ENCODE measurements at regions not wholly inside any gene's neighbourhood (a gene's known extent, or its start where the extent isn't known, plus 50 kb on each side); places are given as distances from the start of the nearest gene placed in this dataset.

GRCh38 chr12:89108265-89108664 is 244.0 kb downstream of the DUSP6 start:
- no peaks in the 10 kb centered on the region for H3K27me3 ChIP-seq (ENCODE audit: insufficient read depth, low read length)
- no peaks in the 10 kb centered on the region for H3K4me1 ChIP-seq (ENCODE audit: insufficient read depth, low read length)
- H3K4me3 ChIP-seq (ENCODE audit: low read length) = no peak overlapping the region
- no peaks in the 10 kb centered on the region for H3K9me3 ChIP-seq (ENCODE audit: low read depth, low read length)

GRCh38 chr12:89106950-89107349 is 245.4 kb downstream of the DUSP6 start:
- Histone ChIP-seq H3K27me3 (ENCODE audit: insufficient read depth, low read length) (no peaks in the 10 kb centered on the region), H3K9me3 (ENCODE audit: low read depth, low read length) (no peaks in the 10 kb centered on the region), H3K4me3 (ENCODE audit: low read length) (no peak overlapping the region), H3K4me1 (ENCODE audit: insufficient read depth, low read length) (no peaks in the 10 kb centered on the region)

- H3K4me3 ChIP-seq (ENCODE audit: low read length) = no peak overlapping the region
- H3K27me3 ChIP-seq (ENCODE audit: insufficient read depth, low read length) = no peaks in the 10 kb centered on the region
- no peaks in the 10 kb centered on the region for H3K4me1 ChIP-seq (ENCODE audit: insufficient read depth, low read length)
- no peaks in the 10 kb centered on the region for H3K9me3 ChIP-seq (ENCODE audit: low read depth, low read length)
Observed at GRCh38 chr12:89105243-89105642, 247.1 kb downstream of the DUSP6 start.

GRCh38 chr12:89103831-89104230 is 248.5 kb downstream of the DUSP6 start:
- no peaks in the 10 kb centered on the region for H3K27me3 ChIP-seq (ENCODE audit: insufficient read depth, low read length)
- no peaks in the 10 kb centered on the region for H3K4me1 ChIP-seq (ENCODE audit: insufficient read depth, low read length)
- H3K9me3 ChIP-seq (ENCODE audit: low read depth, low read length) = no peaks in the 10 kb centered on the region
- no peak overlapping the region for H3K4me3 ChIP-seq (ENCODE audit: low read length)

- no peaks in the 10 kb centered on the region for H3K4me1 ChIP-seq (ENCODE audit: insufficient read depth, low read length)
- H3K27me3 ChIP-seq (ENCODE audit: insufficient read depth, low read length) = no peaks in the 10 kb centered on the region
- no peak overlapping the region for H3K4me3 ChIP-seq (ENCODE audit: low read length)
- H3K9me3 ChIP-seq (ENCODE audit: low read depth, low read length) = no peaks in the 10 kb centered on the region
Observed at GRCh38 chr12:89101440-89101839, 250.9 kb downstream of the DUSP6 start.

GRCh38 chr12:89098441-89099112 is 253.7 kb downstream of the DUSP6 start:
- no peak overlapping the region for H3K4me3 ChIP-seq (ENCODE audit: low read length)
- no peaks in the 10 kb centered on the region for H3K4me1 ChIP-seq (ENCODE audit: insufficient read depth, low read length)
- no peaks in the 10 kb centered on the region for H3K27me3 ChIP-seq (ENCODE audit: insufficient read depth, low read length)
- no peaks in the 10 kb centered on the region for H3K9me3 ChIP-seq (ENCODE audit: low read depth, low read length)

- H3K4me3 ChIP-seq (ENCODE audit: low read length) = no peak overlapping the region
- H3K4me1 ChIP-seq (ENCODE audit: insufficient read depth, low read length) = no peaks in the 10 kb centered on the region
- no peaks in the 10 kb centered on the region for H3K27me3 ChIP-seq (ENCODE audit: insufficient read depth, low read length)
- no peaks in the 10 kb centered on the region for H3K9me3 ChIP-seq (ENCODE audit: low read depth, low read length)
Observed at GRCh38 chr12:89092297-89092696, 260.0 kb downstream of the DUSP6 start.

GRCh38 chr12:89091293-89091841 is 260.9 kb downstream of the DUSP6 start:
- Histone ChIP-seq H3K4me3 (ENCODE audit: low read length) (no peak overlapping the region), H3K9me3 (ENCODE audit: low read depth, low read length) (no peaks in the 10 kb centered on the region), H3K4me1 (ENCODE audit: insufficient read depth, low read length) (no peaks in the 10 kb centered on the region), H3K27me3 (ENCODE audit: insufficient read depth, low read length) (no peaks in the 10 kb centered on the region)

- no peaks in the 10 kb centered on the region for H3K4me1 ChIP-seq (ENCODE audit: insufficient read depth, low read length)
- no peak overlapping the region for H3K4me3 ChIP-seq (ENCODE audit: low read length)
- H3K27me3 ChIP-seq (ENCODE audit: insufficient read depth, low read length) = no peaks in the 10 kb centered on the region
Observed at GRCh38 chr12:89089264-89089663, 263.0 kb downstream of the DUSP6 start.

GRCh38 chr12:89087876-89088275 is 264.4 kb downstream of the DUSP6 start:
- Histone ChIP-seq H3K27me3 (ENCODE audit: insufficient read depth, low read length) (no peaks in the 10 kb centered on the region), H3K4me3 (ENCODE audit: low read length) (no peak overlapping the region), H3K9me3 (ENCODE audit: low read depth, low read length) (no peaks in the 10 kb centered on the region), H3K4me1 (ENCODE audit: insufficient read depth, low read length) (no peaks in the 10 kb centered on the region)

More at GRCh38 chr12:89089264-89089663, 263.0 kb downstream of the DUSP6 start:
- no peaks in the 10 kb centered on the region for H3K9me3 ChIP-seq (ENCODE audit: low read depth, low read length)

- Histone ChIP-seq H3K4me3 (ENCODE audit: low read length) (no peak overlapping the region), H3K4me1 (ENCODE audit: insufficient read depth, low read length) (no peaks in the 10 kb centered on the region), H3K9me3 (ENCODE audit: low read depth, low read length) (no peaks in the 10 kb centered on the region), H3K27me3 (ENCODE audit: insufficient read depth, low read length) (no peaks in the 10 kb centered on the region)
Observed at GRCh38 chr12:89087149-89087825, 265.0 kb downstream of the DUSP6 start.

GRCh38 chr12:89085421-89085820 is 266.9 kb downstream of the DUSP6 start:
- Histone ChIP-seq H3K4me1 (ENCODE audit: insufficient read depth, low read length) (peaks cover 4% of the 10 kb centered on the region), H3K9me3 (ENCODE audit: low read depth, low read length) (no peaks in the 10 kb centered on the region), H3K4me3 (ENCODE audit: low read length) (no peak overlapping the region), H3K27me3 (ENCODE audit: insufficient read depth, low read length) (no peaks in the 10 kb centered on the region)

- peaks cover 4% of the 10 kb centered on the region for H3K4me1 ChIP-seq (ENCODE audit: insufficient read depth, low read length)
- H3K9me3 ChIP-seq (ENCODE audit: low read depth, low read length) = no peaks in the 10 kb centered on the region
- H3K4me3 ChIP-seq (ENCODE audit: low read length) = no peak overlapping the region
- H3K27me3 ChIP-seq (ENCODE audit: insufficient read depth, low read length) = no peaks in the 10 kb centered on the region
Observed at GRCh38 chr12:89084751-89085150, 267.6 kb downstream of the DUSP6 start.

GRCh38 chr12:89083491-89083890 is 268.8 kb downstream of the DUSP6 start:
- Histone ChIP-seq H3K4me3 (ENCODE audit: low read length) (no peak overlapping the region), H3K4me1 (ENCODE audit: insufficient read depth, low read length) (peaks cover 4% of the 10 kb centered on the region), H3K9me3 (ENCODE audit: low read depth, low read length) (no peaks in the 10 kb centered on the region), H3K27me3 (ENCODE audit: insufficient read depth, low read length) (no peaks in the 10 kb centered on the region)

GRCh38 chr12:89082370-89082753 is 269.9 kb downstream of the DUSP6 start:
- Histone ChIP-seq H3K4me1 (ENCODE audit: insufficient read depth, low read length) (peaks cover 4% of the 10 kb centered on the region), H3K9me3 (ENCODE audit: low read depth, low read length) (no peaks in the 10 kb centered on the region), H3K27me3 (ENCODE audit: insufficient read depth, low read length) (no peaks in the 10 kb centered on the region), H3K4me3 (ENCODE audit: low read length) (no peak overlapping the region)
